Endothelial cell of umbilical vein (primary cell): ENCODE measurements at regions not wholly inside any gene's neighbourhood (a gene's known extent, or its start where the extent isn't known, plus 50 kb on each side); places are given as distances from the start of the nearest gene placed in this dataset.

Experiments used
- BruUV-seq: library from RNA; stranded (reverse); fragments of 400-500 nt; replicated peaks from 2 replicates; lab custom pipeline; 2021; lab: Mats Ljungman, UMichigan
- CTCF ChIA-PET: fragments of 300-600, 350-600 bp; sonication (Branson Sonifier 250); formaldehyde crosslinking; loops from one replicate; lab custom pipeline; 2021; ENCODE audit warnings: antibody characterized with exemption, inconsistent platforms; lab: Charles Lee
- POLR2A ChIA-PET: fragments of 300-600, 350-600 bp; sonication (Branson Sonifier 250); formaldehyde crosslinking; loops from one replicate; lab custom pipeline; 2021; ENCODE audit warnings: antibody characterized with exemption, inconsistent platforms; lab: Charles Lee
- DNase-seq: peaks from one replicate; pipeline ENCODE4 v3.0.0-alpha.2; 2011; ENCODE audit warnings: low read depth, low spot score
- FAIRE-seq: peaks from 2 replicates; lab custom pipeline; 2011; peaks lifted over from hg19 to GRCh38; lab: Jason Lieb, UNC
- H2AFZ ChIP-seq: 2 replicates; pipeline ENCODE4 v1.6.0; 2012; ENCODE audit warnings: low read depth, low read length, control low read depth, inconsistent platforms
- H3K27ac ChIP-seq: 2 replicates; pipeline ENCODE4 v1.5.1; 2011; ENCODE audit warnings: low read depth, mild to moderate bottlenecking, control low read depth, low read length, moderate library complexity; ENCODE audit not compliant: insufficient read depth
- H3K27me3 ChIP-seq, 2 experiments: 2 replicates each; pipeline versions ENCODE4 v1.6.0 to v1.6.1; 2011; ENCODE audit warnings: low read length in 2 of 2, mixed read lengths in 1 of 2; ENCODE audit not compliant: control insufficient read depth in 2 of 2, insufficient read depth in 2 of 2
- H3K36me3 ChIP-seq, 2 experiments: 2 replicates in 1 of 2; 3 replicates in 1 of 2; pipeline ENCODE4 v1.5.1; 2011; ENCODE audit warnings: low read length in 2 of 2, mild to moderate bottlenecking in 1 of 2, moderate library complexity in 1 of 2; ENCODE audit not compliant: control insufficient read depth in 2 of 2, insufficient read depth in 2 of 2; ENCODE audit errors: extremely low read depth in 1 of 2
- H3K4me1 ChIP-seq: 3 replicates; pipeline ENCODE4 v1.5.1; 2011; ENCODE audit warnings: mild to moderate bottlenecking, low read length; ENCODE audit not compliant: control insufficient read depth, insufficient read depth; ENCODE audit errors: extremely low read depth
- H3K4me2 ChIP-seq: 2 replicates; pipeline ENCODE4 v1.6.1; 2011; ENCODE audit warnings: low read length, control low read depth, mixed read lengths; ENCODE audit not compliant: insufficient read depth
- H3K4me3 ChIP-seq, 3 experiments: fragments of 200-600 bp in 1 of 3; sonication (generic), shearing (Covaris generic) in 1 of 3; replicated peaks in 1 of 3; 2 replicates each; pipeline ENCODE4 v1.5.1; 2011 to 2016; ENCODE audit warnings: control low read depth in 3 of 3, low read length in 3 of 3, mild to moderate bottlenecking in 2 of 3, inconsistent platforms in 1 of 3, low read depth in 1 of 3, moderate library complexity in 1 of 3; ENCODE audit not compliant: insufficient read depth in 1 of 3
- H3K79me2 ChIP-seq: 2 replicates; pipeline ENCODE4 v1.6.0; 2012; ENCODE audit warnings: low read length, inconsistent platforms; ENCODE audit not compliant: control insufficient read depth, insufficient read depth
- H3K9ac ChIP-seq: replicated peaks from 2 replicates; pipeline ENCODE3; 2011; ENCODE audit warnings: low read length, control low read depth; ENCODE audit not compliant: insufficient read depth; ENCODE audit errors: extremely low read depth
- H3K9me1 ChIP-seq: replicated peaks from 3 replicates; pipeline ENCODE4 v1.6.0; 2011; ENCODE audit warnings: mild to moderate bottlenecking, low read length; ENCODE audit not compliant: control insufficient read depth, insufficient read depth; ENCODE audit errors: extremely low read depth
- H3K9me3 ChIP-seq: replicated peaks from 2 replicates; pipeline ENCODE4 v1.5.1; 2012; ENCODE audit warnings: low read length, inconsistent platforms; ENCODE audit not compliant: control insufficient read depth, insufficient read depth
- H4K20me1 ChIP-seq: replicated peaks from 2 replicates; pipeline ENCODE3; 2011; ENCODE audit warnings: mild to moderate bottlenecking, low read length; ENCODE audit not compliant: control insufficient read depth, insufficient read depth; ENCODE audit errors: extremely low read depth
- EZH2 ChIP-seq: IDR thresholded peaks from 2 replicates; pipeline ENCODE4 v1.6.1; 2012; ENCODE audit warnings: borderline replicate concordance, low read depth, mild to moderate bottlenecking, moderate library complexity, low read length, inconsistent platforms; ENCODE audit not compliant: severe bottlenecking
- FOS ChIP-seq: IDR thresholded peaks from 2 replicates; pipeline ENCODE4 v1.6.1; 2011; ENCODE audit warnings: mild to moderate bottlenecking, low read length, moderate library complexity, borderline replicate concordance; ENCODE audit not compliant: insufficient read depth
- GATA2 ChIP-seq: IDR thresholded peaks from 2 replicates; pipeline ENCODE4 v1.7.0; 2011; ENCODE audit warnings: low read depth, mild to moderate bottlenecking, moderate library complexity, mixed read lengths, low read length; ENCODE audit not compliant: insufficient read length, insufficient read depth
- JUN ChIP-seq: IDR thresholded peaks from 2 replicates; pipeline ENCODE4 v1.6.1; 2011; ENCODE audit warnings: borderline replicate concordance, low read depth; ENCODE audit not compliant: insufficient read length, insufficient read depth
- MYC ChIP-seq: IDR thresholded peaks from one replicate; pipeline ENCODE4 v1.6.1; 2011; ENCODE audit warnings: mild to moderate bottlenecking, low read depth, low read length
- POLR2A ChIP-seq: IDR thresholded peaks from 2 replicates; pipeline ENCODE4 v1.6.1; 2012; ENCODE audit warnings: low read depth, mild to moderate bottlenecking, control low read depth, low read length
- POLR2AphosphoS5 ChIP-seq: IDR thresholded peaks from 2 replicates; pipeline ENCODE4 v1.6.1; 2012; ENCODE audit warnings: low read depth, mild to moderate bottlenecking, control low read depth, low read length, moderate library complexity; ENCODE audit not compliant: insufficient read depth
- dilution Hi-C: fragments of 300-500 bp; cut with MboI; formaldehyde crosslinking; loops from one replicate; pipeline ENCODE4 v1.15.0; 2019; ENCODE audit warnings: low sequenced_read_pairs; ENCODE audit not compliant: extremely low pct_ligation_motif_present
- intact Hi-C: fragments of 100-400 bp; cut with micrococcal nuclease; formaldehyde crosslinking; loops from one replicate; pipeline ENCODE4 v1.10.0; 2022
- TF ChIP-seq, protein P1 (sequence below), 2 donors: IDR thresholded peaks; 1 replicate in 1 of 2; 2 replicates in 1 of 2; pipeline ENCODE4 v1.5.1; 2011; ENCODE audit warnings: low read length in 2 of 2, mild to moderate bottlenecking in 2 of 2, moderate library complexity in 2 of 2, control low read depth in 1 of 2, inconsistent platforms in 1 of 2, low read depth in 1 of 2; ENCODE audit not compliant: insufficient read depth in 1 of 2; ENCODE audit errors: extremely low read depth in 1 of 2
- TF ChIP-seq, protein P2 (sequence below): IDR thresholded peaks from 2 replicates; pipeline ENCODE4 v1.6.1; 2011; ENCODE audit not compliant: insufficient read depth, insufficient read length

DNA sequence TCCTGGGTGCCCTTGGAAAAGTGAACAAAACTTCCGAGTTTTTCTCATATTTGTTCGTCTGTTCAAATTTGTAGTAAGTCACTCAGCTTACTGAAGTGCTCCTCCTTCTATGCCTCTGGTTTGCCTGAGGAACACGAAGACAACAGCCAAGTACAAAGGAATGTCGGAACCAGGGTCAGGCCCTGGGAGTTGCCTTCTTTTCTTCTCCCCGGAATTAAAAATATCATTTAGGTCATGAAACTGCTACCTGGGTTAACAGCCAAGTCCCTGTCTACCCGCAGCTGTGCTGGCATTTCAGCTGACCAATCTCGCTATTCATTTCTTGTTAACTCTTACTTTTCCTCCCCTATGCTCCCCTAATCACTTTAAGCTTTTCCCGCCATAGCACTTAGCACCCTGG is 137.6 kb upstream of the TEX13D start:
- no peaks in the 10 kb centered on the region for H3K27me3 ChIP-seq
- POLR2A ChIA-PET, result no interaction called here
- H3K4me2 ChIP-seq, result no peak overlapping the region
- no peaks in the 10 kb centered on the region for H3K4me1 ChIP-seq
- no peak overlapping the region for H2AFZ ChIP-seq
- H3K4me3 ChIP-seq, result no peak overlapping the region
- no TSS peak for BruUV-seq
- dilution Hi-C loops, result no loop called here
- H3K27ac ChIP-seq, result no peak overlapping the region
- H4K20me1 ChIP-seq, result no peaks in the 10 kb centered on the region
- H3K36me3 ChIP-seq, result no peaks in the 10 kb centered on the region
- no peak for DNase-seq
- H3K9ac ChIP-seq, result no peak overlapping the region
- no peak for FAIRE-seq
- no peaks in the 10 kb centered on the region for H3K9me1 ChIP-seq
- TF ChIP-seq MYC (no peak), JUN (no peak), FOS (no peak)
- H3K9me3 ChIP-seq, result no peaks in the 10 kb centered on the region
- intact Hi-C loops, result no loop called here
- H3K79me2 ChIP-seq, result no peaks in the 10 kb centered on the region
- CTCF ChIA-PET, result no interaction called here

DNA sequence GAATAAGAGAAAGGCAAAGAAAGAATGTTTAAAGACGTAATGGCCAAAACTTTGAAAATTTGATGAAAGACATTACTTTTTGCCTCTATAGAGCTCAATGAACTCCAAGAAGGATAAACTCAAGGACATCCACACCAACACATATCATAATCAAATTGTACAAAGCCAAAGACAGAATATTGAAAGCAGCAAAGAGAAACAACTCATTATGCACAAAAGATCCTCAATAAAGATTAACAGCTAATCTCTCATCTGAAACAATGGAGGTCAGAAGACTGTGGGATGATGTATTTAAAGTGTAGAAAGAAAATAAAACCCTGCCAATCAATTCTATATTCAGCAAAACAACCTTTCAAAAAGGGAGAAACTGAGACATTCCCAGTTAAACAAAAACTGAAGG is 129.1 kb upstream of the TEX13D start:
- ChIA-PET POLR2A (no interaction called here), CTCF (no interaction called here)
- intact Hi-C loops, result no loop called here
- Histone ChIP-seq H3K9me1 (no peaks in the 10 kb centered on the region), H3K27me3 (no peaks in the 10 kb centered on the region), H2AFZ (no peak overlapping the region), H3K36me3 (no peaks in the 10 kb centered on the region), H3K4me2 (no peak overlapping the region), H4K20me1 (no peaks in the 10 kb centered on the region), H3K4me1 (no peaks in the 10 kb centered on the region), H3K4me3 (no peak overlapping the region), H3K27ac (no peak overlapping the region), H3K9ac (no peak overlapping the region), H3K9me3 (no peaks in the 10 kb centered on the region), H3K79me2 (no peaks in the 10 kb centered on the region)
- DNase-seq, result no peak
- BruUV-seq, result no TSS peak
- TF ChIP-seq POLR2A (no peak), EZH2 (no peak), FOS (no peak), GATA2 (no peak), MYC (no peak), JUN (no peak), POLR2AphosphoS5 (no peak)
- TF ChIP-seq, protein P1, sequence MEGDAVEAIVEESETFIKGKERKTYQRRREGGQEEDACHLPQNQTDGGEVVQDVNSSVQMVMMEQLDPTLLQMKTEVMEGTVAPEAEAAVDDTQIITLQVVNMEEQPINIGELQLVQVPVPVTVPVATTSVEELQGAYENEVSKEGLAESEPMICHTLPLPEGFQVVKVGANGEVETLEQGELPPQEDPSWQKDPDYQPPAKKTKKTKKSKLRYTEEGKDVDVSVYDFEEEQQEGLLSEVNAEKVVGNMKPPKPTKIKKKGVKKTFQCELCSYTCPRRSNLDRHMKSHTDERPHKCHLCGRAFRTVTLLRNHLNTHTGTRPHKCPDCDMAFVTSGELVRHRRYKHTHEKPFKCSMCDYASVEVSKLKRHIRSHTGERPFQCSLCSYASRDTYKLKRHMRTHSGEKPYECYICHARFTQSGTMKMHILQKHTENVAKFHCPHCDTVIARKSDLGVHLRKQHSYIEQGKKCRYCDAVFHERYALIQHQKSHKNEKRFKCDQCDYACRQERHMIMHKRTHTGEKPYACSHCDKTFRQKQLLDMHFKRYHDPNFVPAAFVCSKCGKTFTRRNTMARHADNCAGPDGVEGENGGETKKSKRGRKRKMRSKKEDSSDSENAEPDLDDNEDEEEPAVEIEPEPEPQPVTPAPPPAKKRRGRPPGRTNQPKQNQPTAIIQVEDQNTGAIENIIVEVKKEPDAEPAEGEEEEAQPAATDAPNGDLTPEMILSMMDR (IDR thresholded peaks at IDR 0.05; ENCODE audit: extremely low read depth in 1 of 2, insufficient read depth in 1 of 2, low read depth in 1 of 2, low read length in 2 of 2), result no peak
- TF ChIP-seq, protein P2, sequence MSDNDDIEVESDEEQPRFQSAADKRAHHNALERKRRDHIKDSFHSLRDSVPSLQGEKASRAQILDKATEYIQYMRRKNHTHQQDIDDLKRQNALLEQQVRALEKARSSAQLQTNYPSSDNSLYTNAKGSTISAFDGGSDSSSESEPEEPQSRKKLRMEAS, result no peak
- no peak for FAIRE-seq
- dilution Hi-C loops, result no loop called here
